Left ventricle myocardium inferior (tissue), 1 donor: ENCODE measurements at regions not wholly inside any gene's neighbourhood (a gene's known extent, or its start where the extent isn't known, plus 50 kb on each side); places are given as distances from the start of the nearest gene placed in this dataset.

Experiments used
- DNase-seq: peaks from one replicate; pipeline ENCODE4 v3.0.0-alpha.2; 2020
- H3K27ac ChIP-seq: fragments of 200-600 bp; replicated peaks from 2 replicates; pipeline ENCODE4 v1.8.0; 2021
- H3K27me3 ChIP-seq: fragments of 200-600 bp; 2 replicates; pipeline ENCODE4 v1.8.0; 2021; ENCODE audit warnings: low read depth
- H3K36me3 ChIP-seq: fragments of 200-600 bp; 2 replicates; pipeline ENCODE4 v1.8.0; 2021
- H3K4me1 ChIP-seq: fragments of 200-600 bp; 2 replicates; pipeline ENCODE4 v1.8.0; 2021
- H3K4me3 ChIP-seq: fragments of 200-600 bp; 2 replicates; pipeline ENCODE4 v1.8.0; 2021; ENCODE audit warnings: mild to moderate bottlenecking, moderate library complexity
- H3K9me3 ChIP-seq: fragments of 200-600 bp; replicated peaks from 2 replicates; pipeline ENCODE4 v1.8.0; 2021
- CTCF ChIP-seq: fragments of 200-600 bp; IDR thresholded peaks from 2 replicates; pipeline ENCODE4 v1.8.0; 2021; ENCODE audit warnings: antibody characterized with exemption, mild to moderate bottlenecking, borderline replicate concordance
- intact Hi-C: fragments of 100-400 bp; cut with micrococcal nuclease; formaldehyde crosslinking; loops from one replicate; pipeline ENCODE4 v1.11.0; 2022
- donor health status: DM: no; HTN: yes; CAD: no; lungs with severe emphysema.

DNA sequence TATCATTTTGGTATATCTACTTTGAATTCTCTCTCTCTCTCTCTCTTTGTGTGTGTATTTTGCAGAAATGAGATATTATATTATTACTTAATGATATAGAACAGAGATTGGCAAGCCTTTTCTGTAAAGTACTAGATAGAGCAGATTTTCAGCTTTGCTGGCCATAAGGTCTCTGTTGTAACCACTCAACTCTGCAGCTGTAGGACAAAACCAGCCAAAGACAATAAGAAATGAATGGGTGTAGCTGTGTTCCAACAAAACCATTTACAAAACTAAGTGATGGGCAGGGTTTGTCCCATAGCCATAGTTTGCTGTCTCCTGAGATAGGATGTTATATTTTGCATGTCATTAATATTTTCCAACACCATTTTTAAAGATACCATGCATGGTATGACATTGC lies 91.2 kb upstream of the TSHZ2 start:
- DNase-seq = no peak
- Histone ChIP-seq H3K9me3 (peaks cover 13% of the 10 kb centered on the region), H3K4me1 (no peaks in the 10 kb centered on the region), H3K36me3 (no peaks in the 10 kb centered on the region), H3K4me3 (no peak overlapping the region), H3K27me3 (no peaks in the 10 kb centered on the region), H3K27ac (no peak overlapping the region)
- no peak for TF ChIP-seq CTCF
- intact Hi-C loops = no loop called here

DNA sequence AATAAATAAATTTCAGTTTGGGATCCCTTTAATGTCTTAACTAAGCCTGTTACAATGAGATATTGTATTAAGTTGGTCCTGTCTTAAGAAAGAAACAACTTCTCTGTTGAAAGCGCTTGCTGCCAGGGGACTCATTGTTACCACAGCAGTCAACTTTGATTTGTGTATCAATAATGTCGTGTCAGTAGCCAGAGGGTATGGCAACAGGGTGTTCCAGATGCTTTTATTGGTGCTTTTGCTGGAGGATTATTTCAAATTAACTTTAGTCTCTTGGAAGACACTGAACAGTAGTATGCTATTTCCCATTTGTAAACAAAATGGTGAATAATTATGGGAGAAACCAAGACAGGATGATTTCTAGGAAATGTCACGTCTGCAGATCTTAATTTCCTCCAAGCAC lies 91.9 kb upstream of the TSHZ2 start:
- H3K4me3 ChIP-seq = no peak overlapping the region
- TF ChIP-seq CTCF = no peak
- intact Hi-C loops = no loop called here

GRCh38 chr20:52874241-52874640 lies 97.9 kb upstream of the TSHZ2 start:
- DNase-seq = no peak
- Histone ChIP-seq H3K9me3 (peaks cover 3% of the 10 kb centered on the region), H3K36me3 (no peaks in the 10 kb centered on the region), H3K27ac (no peak overlapping the region), H3K4me1 (no peaks in the 10 kb centered on the region), H3K27me3 (no peaks in the 10 kb centered on the region), H3K4me3 (no peak overlapping the region)
- intact Hi-C loops = no loop called here
- no peak for TF ChIP-seq CTCF

More for the DNA sequence above, 91.9 kb upstream of the TSHZ2 start:
- Histone ChIP-seq H3K27me3 (no peaks in the 10 kb centered on the region), H3K36me3 (no peaks in the 10 kb centered on the region), H3K9me3 (peaks cover 13% of the 10 kb centered on the region), H3K4me1 (no peaks in the 10 kb centered on the region), H3K27ac (no peak overlapping the region)
- no peak for DNase-seq

- Histone ChIP-seq H3K4me3 (no peak overlapping the region), H3K36me3 (no peaks in the 10 kb centered on the region), H3K27ac (no peak overlapping the region), H3K9me3 (peaks cover 3% of the 10 kb centered on the region), H3K27me3 (no peaks in the 10 kb centered on the region), H3K4me1 (no peaks in the 10 kb centered on the region)
- DNase-seq = no peak
- intact Hi-C loops = no loop called here
- no peak for TF ChIP-seq CTCF
Observed at GRCh38 chr20:52869698-52870501, 102.3 kb upstream of the TSHZ2 start.

DNA sequence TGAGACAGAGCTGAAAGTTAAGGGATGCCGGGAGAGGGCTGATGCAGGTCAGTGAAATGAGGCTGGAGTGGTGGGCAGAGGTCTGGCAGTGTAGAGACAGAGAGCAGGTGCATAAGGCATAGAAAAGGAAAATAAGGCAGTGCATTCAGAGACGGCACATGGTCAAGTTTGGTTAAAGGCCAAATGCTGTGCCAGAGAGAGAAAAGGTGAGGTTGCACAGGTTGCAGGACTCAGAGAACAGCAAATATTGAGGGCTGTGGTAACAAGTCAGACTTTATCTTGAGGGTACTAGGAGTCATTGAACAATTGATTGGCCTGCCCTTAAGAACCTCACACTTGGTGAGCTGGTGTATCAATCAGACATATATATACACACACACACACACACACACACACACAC lies 102.9 kb upstream of the TSHZ2 start:
- intact Hi-C loops = no loop called here
- no peaks in the 10 kb centered on the region for H3K4me1 ChIP-seq

More for the DNA sequence above, 102.9 kb upstream of the TSHZ2 start:
- no peak for DNase-seq
- Histone ChIP-seq H3K27me3 (no peaks in the 10 kb centered on the region), H3K27ac (no peak overlapping the region), H3K9me3 (peaks cover 3% of the 10 kb centered on the region), H3K36me3 (no peaks in the 10 kb centered on the region), H3K4me3 (no peak overlapping the region)
- no peak for TF ChIP-seq CTCF
